H1 (cell line): ENCODE measurements at regions not wholly inside any gene's neighbourhood (a gene's known extent, or its start where the extent isn't known, plus 50 kb on each side); places are given as distances from the start of the nearest gene placed in this dataset.
A peak's percentile ranks its signal among the peaks of the same experiment; 100 is the strongest.

ENCODE experiments used
- CTCF ChIA-PET: fragments of 300-600 bp; sonication (Branson Sonifier 250); formaldehyde crosslinking; loops from one replicate; lab custom pipeline; 2021; ENCODE audit not compliant: partially characterized antibody; lab: Charles Lee
- POLR2A ChIA-PET: fragments of 300-600 bp; sonication (Branson Sonifier 250); formaldehyde crosslinking; loops from one replicate; lab custom pipeline; 2021; ENCODE audit warnings: inconsistent platforms; ENCODE audit not compliant: partially characterized antibody; lab: Charles Lee
- DNase-seq, 2 experiments: peaks; one replicate each; pipeline versions ENCODE4 v3.0.0 to v3.0.0-alpha.2; 2010 to 2022; ENCODE audit warnings: low spot score in 2 of 2, low read depth in 1 of 2, mixed read lengths in 1 of 2
- FAIRE-seq: peaks from 2 replicates; lab custom pipeline; 2011; peaks lifted over from hg19 to GRCh38; lab: Jason Lieb, UNC
- H2AFZ ChIP-seq: 2 replicates; pipeline ENCODE4 v1.8.1; 2012; ENCODE audit warnings: low read length, inconsistent platforms
- H2AK5ac ChIP-seq: 2 replicates; pipeline ENCODE4 v1.6.1; 2013; ENCODE audit warnings: low read depth, low read length
- H2BK120ac ChIP-seq: replicated peaks from 2 replicates; pipeline ENCODE3; 2013; ENCODE audit warnings: low read depth, low read length, inconsistent platforms
- H2BK12ac ChIP-seq: 2 replicates; pipeline ENCODE4 v1.6.1; 2013; ENCODE audit warnings: low read depth, low read length
- H2BK15ac ChIP-seq: 2 replicates; pipeline ENCODE4 v1.6.1; 2013; ENCODE audit warnings: low read length
- H2BK20ac ChIP-seq: 2 replicates; pipeline ENCODE4 v1.6.1; 2013; ENCODE audit warnings: low read length
- H2BK5ac ChIP-seq: 2 replicates; pipeline ENCODE4 v1.6.1; 2013; ENCODE audit warnings: low read depth, low read length
- H3K14ac ChIP-seq: 2 replicates; pipeline ENCODE4 v1.6.1; 2013; ENCODE audit warnings: inconsistent platforms; ENCODE audit not compliant: insufficient read length
- H3K18ac ChIP-seq: 2 replicates; pipeline ENCODE4 v1.6.1; 2013; ENCODE audit warnings: low read length; ENCODE audit errors: extremely low read depth
- H3K23ac ChIP-seq: 2 replicates; pipeline ENCODE4 v1.6.1; 2013; ENCODE audit warnings: inconsistent platforms; ENCODE audit not compliant: insufficient read length
- H3K23me2 ChIP-seq: 2 replicates; pipeline ENCODE4 v1.6.1; 2013; ENCODE audit warnings: low read depth, low read length
- H3K27ac ChIP-seq: 2 replicates; pipeline ENCODE4 v1.6.1; 2011; ENCODE audit warnings: low read depth, low read length, inconsistent platforms
- H3K27me3 ChIP-seq, 4 experiments: replicated peaks in 1 of 4; 1 replicate in 1 of 4; 2 replicates in 3 of 4; pipeline versions ENCODE4 v1.6.1 to v1.8.1; 2011 to 2013; ENCODE audit warnings: low read length in 3 of 4, mild to moderate bottlenecking in 3 of 4, inconsistent platforms in 2 of 4, mixed read lengths in 2 of 4, moderate library complexity in 1 of 4; ENCODE audit not compliant: control insufficient read depth in 3 of 4, insufficient read depth in 3 of 4; ENCODE audit errors: extremely low read depth in 1 of 4
- H3K36me3 ChIP-seq, 4 experiments: 2 replicates each; pipeline versions ENCODE4 v1.6.1 to v1.8.1; 2011 to 2013; ENCODE audit warnings: mild to moderate bottlenecking in 4 of 4, low read length in 3 of 4, moderate library complexity in 2 of 4, control low read depth in 1 of 4, inconsistent platforms in 1 of 4; ENCODE audit not compliant: insufficient read depth in 4 of 4, control insufficient read depth in 2 of 4
- H3K4ac ChIP-seq: replicated peaks from 2 replicates; pipeline ENCODE3; 2013; ENCODE audit warnings: low read length, low read depth, mixed read lengths, inconsistent platforms; ENCODE audit not compliant: insufficient read length
- H3K4me1 ChIP-seq, 4 experiments: replicated peaks in 1 of 4; 1 replicate in 1 of 4; 2 replicates in 3 of 4; pipeline versions ENCODE4 v1.6.1 to v1.8.1; 2011 to 2013; ENCODE audit warnings: low read length in 3 of 4, inconsistent platforms in 2 of 4, mixed read lengths in 1 of 4; ENCODE audit not compliant: insufficient read depth in 4 of 4, control insufficient read depth in 3 of 4
- H3K4me2 ChIP-seq, 2 experiments: 2 replicates each; pipeline versions ENCODE4 v1.6.1 to v1.8.1; 2011 to 2013; ENCODE audit warnings: low read depth in 2 of 2, low read length in 2 of 2, control low read depth in 1 of 2, inconsistent platforms in 1 of 2, mild to moderate bottlenecking in 1 of 2; ENCODE audit not compliant: insufficient read depth in 1 of 2
- H3K4me3 ChIP-seq, 4 experiments: fragments of 200-600, 300-600 bp in 1 of 4; sonication (generic), shearing (Covaris generic), sonication (Bioruptor Twin) in 1 of 4; 2 replicates each; pipeline versions ENCODE4 v1.5.1 to v1.8.1; 2011 to 2016; ENCODE audit warnings: low read length in 4 of 4, low read depth in 3 of 4, control low read depth in 2 of 4, inconsistent platforms in 2 of 4, mild to moderate bottlenecking in 2 of 4, mixed read lengths in 1 of 4, moderate library complexity in 1 of 4; ENCODE audit not compliant: insufficient read depth in 2 of 4; ENCODE audit errors: extremely low read depth in 1 of 4
- H3K56ac ChIP-seq: replicated peaks from 2 replicates; pipeline ENCODE3; 2013; ENCODE audit warnings: low read depth, mild to moderate bottlenecking, mixed read lengths, low read length, inconsistent platforms; ENCODE audit not compliant: insufficient read length
- H3K79me1 ChIP-seq: 2 replicates; pipeline ENCODE4 v1.6.1; 2013; ENCODE audit warnings: low read depth, low read length, control low read depth
- H3K79me2 ChIP-seq, 2 experiments: 2 replicates each; pipeline versions ENCODE4 v1.6.1 to v1.8.1; 2012 to 2013; ENCODE audit warnings: low read length in 2 of 2, mild to moderate bottlenecking in 2 of 2, inconsistent platforms in 1 of 2; ENCODE audit not compliant: insufficient read depth in 2 of 2, control insufficient read depth in 1 of 2
- H3K9ac ChIP-seq, 4 experiments: replicated peaks in 1 of 4; 1 replicate in 1 of 4; 2 replicates in 3 of 4; pipeline versions ENCODE4 v1.6.1 to v1.8.1; 2011 to 2013; ENCODE audit warnings: low read depth in 3 of 4, low read length in 3 of 4, control low read depth in 2 of 4, mild to moderate bottlenecking in 2 of 4, moderate library complexity in 2 of 4, inconsistent platforms in 1 of 4; ENCODE audit errors: extremely low read depth in 1 of 4
- H3K9me3 ChIP-seq, 2 experiments: 2 replicates each; pipeline versions ENCODE4 v1.6.1 to v1.8.1; 2012 to 2013; ENCODE audit warnings: mild to moderate bottlenecking in 2 of 2, moderate library complexity in 2 of 2, control low read depth in 1 of 2, inconsistent platforms in 1 of 2, low read depth in 1 of 2, low read length in 1 of 2, mixed read lengths in 1 of 2; ENCODE audit not compliant: insufficient read depth in 2 of 2
- H4K20me1 ChIP-seq, 2 experiments: replicated peaks in 1 of 2; 2 replicates each; pipeline versions ENCODE3 to v1.8.1; 2011 to 2013; ENCODE audit warnings: inconsistent platforms in 2 of 2, low read length in 2 of 2, mild to moderate bottlenecking in 1 of 2; ENCODE audit not compliant: insufficient read depth in 2 of 2, control insufficient read depth in 1 of 2
- H4K5ac ChIP-seq: 2 replicates; pipeline ENCODE4 v1.6.1; 2013; ENCODE audit warnings: low read length, low read depth, mixed read lengths, inconsistent platforms; ENCODE audit not compliant: insufficient read length
- H4K8ac ChIP-seq: 2 replicates; pipeline ENCODE4 v1.8.0; 2013; ENCODE audit warnings: mild to moderate bottlenecking, moderate library complexity, low read length, inconsistent platforms; ENCODE audit not compliant: insufficient read depth; ENCODE audit errors: extremely low read depth
- H4K91ac ChIP-seq: replicated peaks from 2 replicates; pipeline ENCODE3; 2013; ENCODE audit warnings: low read length, mixed read lengths, inconsistent platforms; ENCODE audit not compliant: insufficient read length
- CREB1 ChIP-seq: IDR thresholded peaks from 2 replicates; pipeline ENCODE4 v1.6.1; 2012; ENCODE audit warnings: inconsistent platforms
- KDM4A ChIP-seq: IDR thresholded peaks from one replicate; pipeline ENCODE4 v1.7.1; 2012; ENCODE audit warnings: low read depth, mild to moderate bottlenecking, moderate library complexity, low read length, inconsistent platforms; ENCODE audit not compliant: severe bottlenecking
- KDM5A ChIP-seq: fragments of 200-600 bp; IDR thresholded peaks from 2 replicates; pipeline ENCODE4 v1.7.1; 2012; ENCODE audit warnings: mild to moderate bottlenecking, low read length, inconsistent platforms, mixed read lengths
- MAX ChIP-seq: IDR thresholded peaks from 2 replicates; pipeline ENCODE4 v1.6.1; 2012; ENCODE audit warnings: inconsistent platforms
- NANOG ChIP-seq: IDR thresholded peaks from 2 replicates; pipeline ENCODE4 v1.6.1; 2011; ENCODE audit warnings: low read length, low read depth, mild to moderate bottlenecking, inconsistent platforms; ENCODE audit not compliant: insufficient read depth, poor library complexity, severe bottlenecking
- RFX5 ChIP-seq: IDR thresholded peaks from 2 replicates; pipeline ENCODE4 v1.6.1; 2011; ENCODE audit warnings: low read depth, low read length, improper control_type of control experiment, borderline replicate concordance
- SP1 ChIP-seq: IDR thresholded peaks from 2 replicates; pipeline ENCODE4 v1.6.1; 2011; ENCODE audit warnings: low read depth, low read length
- SP2 ChIP-seq: IDR thresholded peaks from 2 replicates; pipeline ENCODE4 v1.6.1; 2012; ENCODE audit warnings: mild to moderate bottlenecking, low read length, inconsistent platforms
- WGBS, 2 experiments: shearing (Covaris generic) in 1 of 2; methylation state at CpG; one replicate each; pipeline versions ENCODE4 v1.1.6 to v1.1.7; 2013 to 2015; ENCODE audit warnings: low lambda C conversion rate in 2 of 2, mixed read lengths in 2 of 2, inconsistent platforms in 1 of 2, low coverage in 1 of 2, missing lambda C conversion rate in 1 of 2; ENCODE audit not compliant: insufficient replicate concordance in 2 of 2, insufficient coverage in 1 of 2, insufficient read length in 1 of 2; ENCODE audit errors: extremely low coverage in 1 of 2, missing lambda C conversion rate in 1 of 2; 5-methylcytosine and 5-hydroxymethylcytosine counted together
- TF ChIP-seq, protein P1 (sequence below): IDR thresholded peaks from 2 replicates; pipeline ENCODE4 v1.6.1; 2011; ENCODE audit warnings: low read length, improper control_type of control experiment

- Histone ChIP-seq H2BK5ac (0 out of 2 replicates have a peak overlapping the region, but pooled peaks have one; percentile 41), H3K27me3 (no peaks in the 10 kb centered on the region), H2AFZ (peak overlapping the region; percentile 8; the same call in 1 of the 2 replicates), H4K91ac (peak overlapping the region; percentile 45), H2BK12ac (peak overlapping the region; percentile 77; the same call in 1 of the 2 replicates), H2AK5ac (no peak overlapping the region), H3K14ac (no peak overlapping the region), H4K5ac (peak overlapping the region; percentile 30), H3K79me2 (no peaks in the 10 kb centered on the region), H3K56ac (no peak overlapping the region), H3K27ac (no peak overlapping the region), H3K23me2 (peaks cover 4% of the 10 kb centered on the region; the same call in 1 of the 2 replicates), H3K4ac (no peak overlapping the region), H2BK120ac (no peak overlapping the region), H3K9ac (no peak overlapping the region), H3K9me3 (no peaks in the 10 kb centered on the region), H3K23ac (no peak overlapping the region), H3K79me1 (no peaks in the 10 kb centered on the region), H3K4me1 (peaks cover 15 to 36% (median 31%) of the 10 kb centered on the region in 4 experiments), H3K4me2 (peak overlapping the region; percentile 65 to 69; a peak in 2 of 4 replicates)
- FAIRE-seq = no peak
- 79% methylated on average over 5 of the region's 5 CpGs; no CpG with 5 or more reads in 1 of the 2 experiments for WGBS, 2 experiments
- POLR2A ChIA-PET = no interaction called here
- TF ChIP-seq KDM5A = no peak
- TF ChIP-seq SP1 = peak; percentile 68; the same call in 1 of the 2 replicates
- no peak for TF ChIP-seq RFX5
- no peak for TF ChIP-seq KDM4A
- no peak for TF ChIP-seq CREB1
- no peak for TF ChIP-seq MAX
- TF ChIP-seq, protein P1, sequence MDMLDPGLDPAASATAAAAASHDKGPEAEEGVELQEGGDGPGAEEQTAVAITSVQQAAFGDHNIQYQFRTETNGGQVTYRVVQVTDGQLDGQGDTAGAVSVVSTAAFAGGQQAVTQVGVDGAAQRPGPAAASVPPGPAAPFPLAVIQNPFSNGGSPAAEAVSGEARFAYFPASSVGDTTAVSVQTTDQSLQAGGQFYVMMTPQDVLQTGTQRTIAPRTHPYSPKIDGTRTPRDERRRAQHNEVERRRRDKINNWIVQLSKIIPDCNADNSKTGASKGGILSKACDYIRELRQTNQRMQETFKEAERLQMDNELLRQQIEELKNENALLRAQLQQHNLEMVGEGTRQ = no peak
- TF ChIP-seq NANOG = no peak
- no peak for TF ChIP-seq SP2
- TF ChIP-seq, all 59 proteins: peak for 1
- CTCF ChIA-PET = interaction anchor here (0.8 to 1.1 kb wide), 2 partner anchors 9 to 10 kb away, joined by 3 read pairs; no protein-coding TSS in a partner anchor
- peak overlapping the region in 1 of 4 experiments; percentile 33; a peak in 1 of 8 replicates for H3K4me3 ChIP-seq
- H4K8ac ChIP-seq = no peak overlapping the region
- H2BK20ac ChIP-seq = peak overlapping the region; percentile 83
- no peaks in the 10 kb centered on the region for H4K20me1 ChIP-seq
- peak overlapping the region; percentile 36; the same call in 1 of the 2 replicates for H3K18ac ChIP-seq
- DNase-seq = no peak
- no peak overlapping the region for H2BK15ac ChIP-seq
- H3K36me3 ChIP-seq = no peaks in the 10 kb centered on the region
Measured at GRCh38 chr6:165843121-165843520, 180.1 kb upstream of the PDE10A start.
